ENCODE measurements at regions not wholly inside any gene's neighbourhood (a gene's known extent, or its start where the extent isn't known, plus 50 kb on each side); places are given as distances from the start of the nearest gene placed in this dataset.

- 93 to 94% methylated on average over 3 of the region's 3 CpGs for WGBS, 2 donors
Measured at GRCh38 chr3:113065336-113065735, 74.6 kb downstream of the GTPBP8 start.

DNA sequence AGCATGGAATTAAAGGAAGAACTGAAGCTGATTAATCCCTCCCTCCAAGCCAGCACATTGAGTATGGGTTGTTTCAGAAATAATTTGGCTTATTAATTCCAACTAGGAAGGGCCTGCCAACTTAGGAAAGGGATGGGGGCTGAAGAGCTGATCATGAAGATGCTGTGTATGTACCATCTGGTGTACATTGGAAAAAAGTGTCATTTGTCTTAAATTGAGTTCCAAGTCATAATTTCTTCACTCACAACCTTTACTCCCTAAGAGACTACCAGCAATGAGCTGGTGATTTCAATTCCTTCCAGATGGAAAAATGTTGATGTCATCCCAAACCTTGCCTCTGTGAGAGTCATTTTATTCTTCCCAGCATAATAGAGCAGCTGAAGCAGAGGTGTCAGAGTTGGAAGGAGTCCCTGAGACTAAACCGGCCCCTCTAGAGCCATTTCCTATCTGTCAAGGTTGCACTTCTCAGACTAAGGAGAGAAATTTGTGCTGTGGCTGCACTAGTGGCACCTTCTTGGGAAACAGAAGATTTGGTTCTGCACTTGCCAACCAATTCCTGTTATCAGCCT lies 79.4 kb downstream of the GTPBP8 start:
- no peak for DNase-seq (ENCODE audit: low spot score in 2 of 2)
- no peak overlapping the region for H3K4me3 ChIP-seq
- H3K36me3 ChIP-seq, result peaks cover 0 to 10% (median 0%) of the 10 kb centered on the region in 3 donors
- TF ChIP-seq CTCF (IDR thresholded peaks at IDR 0.05), result no peak
- no peak for TF ChIP-seq EP300 (IDR thresholded peaks at IDR 0.05)
- TF ChIP-seq POLR2A (IDR thresholded peaks at IDR 0.05), result no peak
- no peak overlapping the region for H3K27ac ChIP-seq
- no peaks in the 10 kb centered on the region for H3K4me1 ChIP-seq
- no peaks in the 10 kb centered on the region for H3K27me3 ChIP-seq
- H3K9me3 ChIP-seq, result peaks cover 0 to 12% (median 0%) of the 10 kb centered on the region in 4 donors
- 30 to 36% methylated on average over 1 of the region's 1 CpG for WGBS, 2 donors

More at GRCh38 chr3:113065336-113065735, 74.6 kb downstream of the GTPBP8 start:
- DNase-seq (ENCODE audit: low spot score in 2 of 2), result no peak
- H3K27ac ChIP-seq, result no peak overlapping the region
- no peaks in the 10 kb centered on the region for H3K4me1 ChIP-seq
- no peak overlapping the region for H3K4me3 ChIP-seq
- H3K9me3 ChIP-seq, result peaks cover 0 to 12% (median 0%) of the 10 kb centered on the region in 4 donors
- H3K27me3 ChIP-seq, result no peaks in the 10 kb centered on the region
- TF ChIP-seq POLR2A (IDR thresholded peaks at IDR 0.05) (no peak), CTCF (IDR thresholded peaks at IDR 0.05) (no peak), EP300 (IDR thresholded peaks at IDR 0.05) (no peak)
- peaks cover 0 to 30% (median 0%) of the 10 kb centered on the region in 3 donors for H3K36me3 ChIP-seq

DNA sequence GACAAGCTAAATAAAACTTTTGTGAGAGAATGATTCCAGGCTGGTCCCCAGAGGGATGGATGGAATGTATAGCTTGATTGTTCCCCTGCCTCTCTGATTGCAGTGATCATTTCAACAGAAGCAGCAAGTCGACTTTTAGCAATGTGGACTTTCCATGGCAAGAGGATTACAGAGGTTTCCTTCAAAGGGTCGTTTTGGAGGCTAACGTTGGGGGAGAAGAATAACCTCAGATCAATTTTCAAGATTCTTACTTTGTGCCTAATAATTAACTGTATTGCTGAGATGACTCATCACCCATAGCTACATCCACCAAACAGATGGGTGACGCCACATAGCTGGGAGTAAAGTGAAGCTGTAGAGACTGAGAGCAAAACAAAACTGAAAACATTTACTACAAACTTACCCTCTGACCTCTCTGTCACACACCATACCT lies 79.9 kb downstream of the GTPBP8 start:
- Histone ChIP-seq H3K4me1 (no peaks in the 10 kb centered on the region), H3K4me3 (no peak overlapping the region), H3K9me3 (peaks cover 0 to 6% (median 0%) of the 10 kb centered on the region in 4 donors), H3K36me3 (peaks cover 0 to 5% (median 0%) of the 10 kb centered on the region in 3 donors), H3K27ac (peak overlapping the region in 1 of 4 donors; percentile 8), H3K27me3 (no peaks in the 10 kb centered on the region)
- 36 to 42% methylated on average over 4 of the region's 4 CpGs for WGBS, 2 donors
- no peak for DNase-seq (ENCODE audit: low spot score in 2 of 2)
- no peak for TF ChIP-seq POLR2A (IDR thresholded peaks at IDR 0.05)
- TF ChIP-seq CTCF (IDR thresholded peaks at IDR 0.05), result no peak
- no peak for TF ChIP-seq EP300 (IDR thresholded peaks at IDR 0.05)

DNA sequence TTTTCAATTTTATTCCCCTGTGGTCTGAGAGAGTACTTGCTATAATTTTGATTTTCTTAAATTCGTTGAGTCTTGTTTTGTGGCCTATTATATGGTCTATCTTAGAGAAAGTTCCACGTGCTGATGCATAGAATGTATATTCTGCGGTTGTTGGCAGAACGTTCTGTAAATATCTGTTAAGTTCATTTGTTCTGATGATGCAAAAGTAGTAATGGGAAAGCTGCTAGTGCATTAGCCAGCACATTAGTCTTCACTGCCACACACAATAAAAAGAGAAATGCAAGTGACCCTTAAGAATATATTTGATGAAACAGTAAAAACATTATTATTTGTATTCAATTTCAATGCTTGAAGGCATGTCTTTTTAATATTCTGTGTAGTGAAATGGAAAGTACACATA lies 84.8 kb downstream of the GTPBP8 start:
- TF ChIP-seq POLR2A (IDR thresholded peaks at IDR 0.05) (no peak), EP300 (IDR thresholded peaks at IDR 0.05) (no peak), CTCF (IDR thresholded peaks at IDR 0.05) (no peak)
- H3K36me3 ChIP-seq, result no peaks in the 10 kb centered on the region
- 53 to 64% methylated on average over 4 of the region's 4 CpGs for WGBS, 2 donors
- H3K9me3 ChIP-seq, result no peaks in the 10 kb centered on the region
- no peak overlapping the region for H3K27ac ChIP-seq
- H3K27me3 ChIP-seq, result no peaks in the 10 kb centered on the region
- DNase-seq (ENCODE audit: low spot score in 2 of 2), result no peak
- H3K4me3 ChIP-seq, result no peak overlapping the region
- H3K4me1 ChIP-seq, result peaks cover 0 to 9% (median 0%) of the 10 kb centered on the region in 4 donors

DNA sequence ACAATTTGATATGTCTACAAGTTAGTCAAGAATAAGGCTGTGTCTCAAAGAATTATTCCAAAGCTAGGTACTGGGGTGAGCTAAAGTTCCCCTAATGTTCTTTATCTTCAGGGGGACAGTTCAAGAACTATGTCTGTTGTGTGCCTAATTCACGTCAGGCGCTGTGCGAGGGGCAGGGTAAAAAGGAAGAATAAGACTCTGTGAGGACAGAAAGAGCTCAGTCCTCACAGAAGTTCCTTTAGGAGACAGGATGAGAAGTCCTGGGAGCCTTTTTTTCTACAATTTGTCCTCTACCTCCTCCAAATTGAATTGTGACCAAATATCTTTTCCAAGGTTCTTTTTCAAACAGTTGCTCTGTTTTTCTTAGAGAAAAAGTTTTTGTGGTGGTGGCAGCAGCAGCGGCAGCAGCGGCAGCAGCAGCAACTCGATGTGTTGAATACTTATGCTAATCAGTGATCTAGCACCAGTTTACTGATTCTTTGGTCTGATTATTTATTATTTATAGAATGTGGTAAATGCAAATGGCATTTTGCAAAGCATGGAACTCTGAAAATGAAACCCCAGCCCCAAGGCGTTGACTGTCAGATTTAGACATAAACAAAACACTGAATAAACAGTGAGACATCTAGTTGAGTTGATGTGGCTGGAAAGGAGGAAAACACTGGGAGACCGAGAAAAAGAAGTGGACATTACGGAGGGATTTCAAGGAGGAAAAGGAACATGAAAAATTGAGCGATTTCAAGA lies 88.6 kb downstream of the GTPBP8 start:
- peak overlapping the region in 1 of 4 donors; percentile 59 for H3K27ac ChIP-seq
- H3K36me3 ChIP-seq, result no peaks in the 10 kb centered on the region
- TF ChIP-seq POLR2A (IDR thresholded peaks at IDR 0.05), result no peak
- no peak for TF ChIP-seq EP300 (IDR thresholded peaks at IDR 0.05)
- TF ChIP-seq CTCF (IDR thresholded peaks at IDR 0.05), result no peak
- peak overlapping the region in 2 of 4 donors; percentile 4 to 9 for H3K4me3 ChIP-seq
- no peaks in the 10 kb centered on the region for H3K9me3 ChIP-seq
- DNase-seq (ENCODE audit: low spot score in 2 of 2), result no peak
- no peaks in the 10 kb centered on the region for H3K27me3 ChIP-seq
- WGBS, 2 donors, result 32% methylated on average over 10 of the region's 10 CpGs
- H3K4me1 ChIP-seq, result peaks cover 0 to 9% (median 2%) of the 10 kb centered on the region in 4 donors

Measured in tibial nerve (tissue), 4 donors.